ENCODE measurements at regions not wholly inside any gene's neighbourhood (a gene's known extent, or its start where the extent isn't known, plus 50 kb on each side); places are given as distances from the start of the nearest gene placed in this dataset.

DNA sequence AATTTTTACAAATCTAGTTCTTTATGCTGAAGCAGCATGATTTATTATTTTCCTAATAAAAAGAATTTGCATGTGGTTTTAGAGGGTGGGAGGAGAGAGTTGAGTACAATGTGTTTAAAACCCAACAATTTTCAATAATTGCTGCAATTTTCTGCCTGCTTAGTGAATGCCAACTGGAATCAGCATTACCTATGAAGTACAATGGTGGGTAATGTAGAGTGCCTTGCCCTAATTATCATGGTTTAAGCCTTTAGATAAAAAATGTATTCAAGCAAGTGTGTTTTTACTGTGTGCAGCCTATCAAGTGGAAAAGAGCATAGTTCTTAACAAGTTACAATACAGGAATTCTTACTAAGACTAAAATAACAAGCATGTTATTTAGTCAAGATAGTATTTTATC lies 77.9 kb upstream of the ANKRD50 start:
- H3K9me3 Mint-ChIP-seq: no peaks in the 10 kb centered on the region
- no peaks in the 10 kb centered on the region for H3K4me1 Mint-ChIP-seq
- no peak for ATAC-seq
- H3K27me3 Mint-ChIP-seq: no peaks in the 10 kb centered on the region
- H3K4me3 Mint-ChIP-seq: no peak overlapping the region
- no peak overlapping the region for H3K27ac Mint-ChIP-seq
- H3K36me3 Mint-ChIP-seq: no peaks in the 10 kb centered on the region

- Mint-ChIP-seq H3K27me3 (no peaks in the 10 kb centered on the region), H3K27ac (no peak overlapping the region), H3K4me3 (no peak overlapping the region), H3K36me3 (no peaks in the 10 kb centered on the region), H3K4me1 (no peaks in the 10 kb centered on the region), H3K9me3 (no peaks in the 10 kb centered on the region)
- no peak for ATAC-seq
Measured at GRCh38 chr4:124786634-124787033, 74.1 kb upstream of the ANKRD50 start.

DNA sequence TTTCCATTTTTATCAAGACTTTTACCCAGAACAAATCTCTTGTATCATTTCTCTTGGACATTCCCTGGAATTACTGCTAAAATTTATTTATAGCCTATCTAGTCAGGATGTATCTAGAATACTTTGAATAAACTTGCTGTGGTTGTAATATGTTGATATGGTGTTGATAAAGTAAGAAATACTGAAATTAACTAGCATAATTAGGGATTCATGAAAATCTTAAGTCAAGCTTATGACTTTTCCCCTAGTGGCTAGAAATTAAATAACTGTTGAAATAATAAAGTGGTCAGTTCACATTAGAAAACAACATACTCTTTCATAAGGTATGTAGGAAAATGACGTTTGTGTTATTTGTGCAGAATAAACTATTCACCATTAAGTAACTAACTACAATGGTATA lies 73.1 kb upstream of the ANKRD50 start:
- H3K4me1 Mint-ChIP-seq: no peaks in the 10 kb centered on the region
- H3K27ac Mint-ChIP-seq: no peak overlapping the region
- no peaks in the 10 kb centered on the region for H3K27me3 Mint-ChIP-seq
- no peak overlapping the region for H3K4me3 Mint-ChIP-seq
- no peaks in the 10 kb centered on the region for H3K9me3 Mint-ChIP-seq
- H3K36me3 Mint-ChIP-seq: no peaks in the 10 kb centered on the region
- no peak for ATAC-seq

- H3K27ac Mint-ChIP-seq: no peak overlapping the region
- H3K36me3 Mint-ChIP-seq: no peaks in the 10 kb centered on the region
- H3K4me1 Mint-ChIP-seq: no peaks in the 10 kb centered on the region
- H3K27me3 Mint-ChIP-seq: no peaks in the 10 kb centered on the region
- H3K4me3 Mint-ChIP-seq: no peak overlapping the region
- H3K9me3 Mint-ChIP-seq: no peaks in the 10 kb centered on the region
- ATAC-seq: no peak
Measured at GRCh38 chr4:124783847-124784246, 71.3 kb upstream of the ANKRD50 start.

DNA sequence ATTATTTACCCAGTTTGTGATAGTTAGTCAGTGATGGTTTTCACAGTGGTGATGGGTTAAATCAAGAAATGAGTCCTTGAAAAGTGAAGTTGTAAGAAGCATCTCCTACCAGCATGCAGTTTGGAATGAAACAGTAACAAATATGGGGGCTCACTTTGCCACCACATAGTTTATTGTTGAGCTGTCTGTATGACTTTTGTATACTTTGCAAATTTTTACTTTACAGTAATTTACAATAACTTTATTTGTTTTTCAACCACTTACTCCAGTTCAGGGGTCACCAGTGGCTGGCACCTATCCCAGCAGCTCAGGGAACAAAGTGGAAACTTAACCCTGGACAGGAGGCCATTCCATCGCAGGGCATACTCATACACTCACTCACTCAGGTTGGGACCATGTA lies 64.5 kb upstream of the ANKRD50 start:
- Mint-ChIP-seq H3K27me3 (no peaks in the 10 kb centered on the region), H3K27ac (no peak overlapping the region), H3K36me3 (no peaks in the 10 kb centered on the region), H3K9me3 (no peaks in the 10 kb centered on the region), H3K4me1 (no peaks in the 10 kb centered on the region), H3K4me3 (no peak overlapping the region)
- no peak for ATAC-seq

- Mint-ChIP-seq H3K36me3 (no peaks in the 10 kb centered on the region), H3K27ac (no peak overlapping the region), H3K4me3 (no peak overlapping the region), H3K27me3 (no peaks in the 10 kb centered on the region), H3K4me1 (no peaks in the 10 kb centered on the region), H3K9me3 (peaks cover 2% of the 10 kb centered on the region)
- no peak for ATAC-seq
Measured at GRCh38 chr4:124768596-124769365, 56.2 kb upstream of the ANKRD50 start.

- Mint-ChIP-seq H3K4me1 (no peaks in the 10 kb centered on the region), H3K9me3 (no peaks in the 10 kb centered on the region), H3K27ac (no peak overlapping the region), H3K4me3 (no peak overlapping the region), H3K27me3 (no peaks in the 10 kb centered on the region), H3K36me3 (no peaks in the 10 kb centered on the region)
- ATAC-seq: no peak
Measured at GRCh38 chr4:124762956-124763355, 50.4 kb upstream of the ANKRD50 start.
